ENCODE measurements at regions not wholly inside any gene's neighbourhood (a gene's known extent, or its start where the extent isn't known, plus 50 kb on each side); places are given as distances from the start of the nearest gene placed in this dataset.
"Not testable (repeated sequence)": the region's sequence is repeated elsewhere in the genome, so short reads cannot be mapped to it uniquely, and the experiment has no call there.

- no peak for DNase-seq (ENCODE audit: low read depth in 2 of 3, low spot score in 1 of 3)
Observed at GRCh38 chr11:87878373-87878825, 296.8 kb downstream of the RAB38 start.

GRCh38 chr11:87871056-87871455 lies 304.2 kb downstream of the RAB38 start:
- no peak for DNase-seq (ENCODE audit: low read depth in 2 of 3, low spot score in 1 of 3)

- DNase-seq (ENCODE audit: low read depth in 2 of 3, low spot score in 1 of 3): no peak
Observed at GRCh38 chr11:87870086-87870485, 305.2 kb downstream of the RAB38 start.

- DNase-seq (ENCODE audit: low read depth in 2 of 3, low spot score in 1 of 3): no peak
Observed at GRCh38 chr11:87866951-87867350, 308.3 kb downstream of the RAB38 start.

GRCh38 chr11:87861030-87861429 lies 314.2 kb downstream of the RAB38 start:
- no peak for DNase-seq (ENCODE audit: low read depth in 2 of 3, low spot score in 1 of 3)

- DNase-seq (ENCODE audit: low read depth in 2 of 3, low spot score in 1 of 3): no peak
Observed at GRCh38 chr11:87859636-87860035, 315.6 kb downstream of the RAB38 start.

- no peak for DNase-seq (ENCODE audit: low read depth in 2 of 3, low spot score in 1 of 3)
Observed at GRCh38 chr11:87851827-87852226, 323.4 kb downstream of the RAB38 start.

GRCh38 chr11:87851234-87851633 lies 324.0 kb downstream of the RAB38 start:
- no peak for DNase-seq (ENCODE audit: low read depth in 2 of 3, low spot score in 1 of 3)

GRCh38 chr11:87849216-87849615 lies 326.0 kb downstream of the RAB38 start:
- no peak for DNase-seq (ENCODE audit: low read depth in 2 of 3, low spot score in 1 of 3)

GRCh38 chr11:87840786-87841185 lies 334.5 kb downstream of the RAB38 start:
- no peak for DNase-seq (ENCODE audit: low read depth in 2 of 3, low spot score in 1 of 3)

- no peak for DNase-seq (ENCODE audit: low read depth in 2 of 3, low spot score in 1 of 3)
Observed at GRCh38 chr11:87832211-87832610, 343.0 kb downstream of the RAB38 start.

- no peak for DNase-seq (ENCODE audit: low read depth in 2 of 3, low spot score in 1 of 3)
Observed at GRCh38 chr11:87820011-87820410, 355.2 kb downstream of the RAB38 start.

GRCh38 chr11:87819151-87819550 lies 356.1 kb downstream of the RAB38 start:
- no peak for DNase-seq (ENCODE audit: low read depth in 2 of 3, low spot score in 1 of 3)

GRCh38 chr11:87812571-87813365 lies 362.5 kb downstream of the RAB38 start:
- DNase-seq (ENCODE audit: low read depth in 2 of 3, low spot score in 1 of 3): no peak

GRCh38 chr11:87810486-87810885 lies 364.8 kb downstream of the RAB38 start:
- no peak for DNase-seq (ENCODE audit: low read depth in 2 of 3, low spot score in 1 of 3)

- DNase-seq (ENCODE audit: low read depth in 2 of 3, low spot score in 1 of 3): no peak
Observed at GRCh38 chr11:87809256-87809655, 366.0 kb downstream of the RAB38 start.

GRCh38 chr11:87804176-87804575 lies 371.1 kb downstream of the RAB38 start:
- no peak for DNase-seq (ENCODE audit: low read depth in 2 of 3, low spot score in 1 of 3)

GRCh38 chr11:87803748-87804147 lies 371.5 kb downstream of the RAB38 start:
- no peak for DNase-seq (ENCODE audit: low read depth in 2 of 3, low spot score in 1 of 3)

- DNase-seq (ENCODE audit: low read depth in 2 of 3, low spot score in 1 of 3): not testable (repeated sequence)
Observed at GRCh38 chr11:87784862-87785261, 390.4 kb downstream of the RAB38 start.

GRCh38 chr11:87780068-87780413 lies 395.2 kb downstream of the RAB38 start:
- no peak for DNase-seq (ENCODE audit: low read depth in 2 of 3, low spot score in 1 of 3)

GRCh38 chr11:87779276-87780067 lies 395.8 kb downstream of the RAB38 start:
- no peak for DNase-seq (ENCODE audit: low read depth in 2 of 3, low spot score in 1 of 3)

GRCh38 chr11:87778357-87778756 lies 396.9 kb downstream of the RAB38 start:
- no peak for DNase-seq (ENCODE audit: low read depth in 2 of 3, low spot score in 1 of 3)

Data from stimulated activated CD4-positive, alpha-beta T cell treated with anti-CD3 and anti-CD28 coated beads, Interleukin-12 subunit alpha, Interleukin-12 subunit beta, amount 100 ng/mL, for 48 hours (primary cell).